GM21526 (cell line): ENCODE measurements at regions not wholly inside any gene's neighbourhood (a gene's known extent, or its start where the extent isn't known, plus 50 kb on each side); places are given as distances from the start of the nearest gene placed in this dataset.

Experiments
- ATAC-seq: cut with Tn5 transposase; IDR thresholded peaks from one replicate; pipeline ENCODE4 v1.9.1; 2021; ENCODE audit warnings: moderate library complexity; ENCODE audit not compliant: unreplicated experiment, low FRiP score

GRCh38 chr10:83037653-83038052, 1101.7 kb upstream of the GHITM start:
- no peak for ATAC-seq

DNA sequence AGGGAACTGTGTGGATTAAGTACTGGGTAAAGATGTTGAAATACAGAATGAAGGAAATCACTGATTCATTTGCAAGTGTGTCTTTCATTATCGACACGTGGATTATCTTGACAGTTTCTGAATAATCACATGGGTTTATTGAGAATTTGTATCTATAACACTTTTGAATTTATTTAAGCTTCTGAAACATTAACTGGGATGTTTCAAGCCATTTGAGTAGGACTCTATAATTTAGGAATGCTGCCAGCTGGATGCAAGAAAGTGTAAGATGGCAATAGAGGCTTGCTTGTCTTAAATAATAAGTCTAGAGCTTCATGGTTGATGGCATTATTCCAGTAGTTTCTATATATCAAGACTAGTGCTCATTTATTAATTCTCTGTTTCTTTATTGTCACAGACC, 1100.7 kb upstream of the GHITM start:
- no peak for ATAC-seq

- ATAC-seq = no peak
Observed at GRCh38 chr10:83045731-83046130, 1093.6 kb upstream of the GHITM start.

DNA sequence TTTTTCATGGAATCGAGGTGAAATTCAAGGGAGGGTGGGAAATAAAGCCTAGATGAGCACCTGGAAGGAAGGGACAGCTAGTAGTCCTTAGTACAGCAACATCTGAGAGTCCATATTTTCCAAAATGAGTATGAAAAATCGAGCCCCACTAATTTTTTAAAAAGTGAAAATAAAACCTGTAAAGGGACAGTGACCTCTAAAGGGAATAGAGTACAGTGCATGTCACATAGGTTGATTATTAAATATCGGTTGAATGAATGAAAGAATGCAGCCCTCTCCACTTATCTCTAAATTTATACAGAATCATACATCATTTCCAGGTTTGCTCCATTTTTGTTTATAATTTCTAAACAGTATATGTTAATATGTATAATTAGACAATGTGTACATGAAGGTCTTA, 1088.5 kb upstream of the GHITM start:
- no peak for ATAC-seq

DNA sequence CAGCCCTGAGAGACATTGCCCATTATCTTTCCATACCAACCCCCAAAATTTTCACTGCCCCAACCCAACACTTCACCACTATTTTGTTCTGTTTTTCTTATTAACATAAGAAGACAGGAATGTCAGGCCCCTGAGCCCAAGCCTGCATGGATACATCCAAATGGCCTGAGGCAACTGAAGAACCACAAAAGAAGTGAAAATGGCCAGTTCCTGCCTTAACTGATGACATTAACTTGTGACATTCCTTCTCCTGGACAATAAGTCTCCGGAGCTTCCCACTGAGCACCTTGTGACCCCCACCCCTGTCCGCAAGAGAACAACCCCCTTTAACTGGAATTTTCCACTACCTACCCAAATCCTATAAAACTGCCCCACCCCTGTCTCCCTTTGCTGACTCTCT, 1076.4 kb upstream of the GHITM start:
- ATAC-seq = no peak

GRCh38 chr10:83073472-83073871, 1065.8 kb upstream of the GHITM start:
- ATAC-seq = no peak

DNA sequence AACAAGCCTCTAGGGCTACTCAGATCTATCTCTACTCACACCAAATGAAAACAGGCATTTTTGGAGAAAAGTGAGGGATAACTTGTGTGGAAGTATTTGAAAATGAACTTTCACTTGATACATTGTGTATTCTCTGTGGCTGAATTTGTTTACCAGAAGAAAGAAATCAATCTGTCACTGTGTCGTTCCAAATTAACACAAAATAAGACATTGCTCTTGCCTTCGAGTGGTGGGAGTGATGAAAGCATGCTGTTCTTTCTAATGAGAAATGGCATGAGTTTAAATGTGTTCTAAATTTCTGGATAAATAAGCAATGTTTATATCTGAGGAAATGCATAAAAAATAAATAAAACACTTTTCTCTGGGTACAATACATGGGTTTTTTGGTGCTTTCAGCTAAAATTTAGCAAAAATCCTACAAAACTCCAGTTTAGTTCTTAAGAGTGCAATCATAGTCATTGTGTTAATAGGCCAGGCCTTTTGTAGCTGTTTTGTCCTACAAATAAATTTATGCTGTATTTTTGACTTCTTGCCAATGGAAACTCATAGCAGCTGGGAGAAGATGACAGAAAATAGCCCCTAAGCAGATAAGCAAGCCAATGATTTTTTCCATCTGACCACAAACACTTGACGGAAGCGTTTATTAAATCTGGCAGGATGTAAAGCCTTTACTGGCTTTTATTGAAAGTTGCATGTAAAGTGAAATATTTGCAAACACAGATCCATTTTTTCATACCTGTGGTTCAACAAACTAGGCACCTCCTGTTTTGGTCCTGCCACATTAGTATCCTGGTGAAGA, 1064.1 kb upstream of the GHITM start:
- no peak for ATAC-seq

DNA sequence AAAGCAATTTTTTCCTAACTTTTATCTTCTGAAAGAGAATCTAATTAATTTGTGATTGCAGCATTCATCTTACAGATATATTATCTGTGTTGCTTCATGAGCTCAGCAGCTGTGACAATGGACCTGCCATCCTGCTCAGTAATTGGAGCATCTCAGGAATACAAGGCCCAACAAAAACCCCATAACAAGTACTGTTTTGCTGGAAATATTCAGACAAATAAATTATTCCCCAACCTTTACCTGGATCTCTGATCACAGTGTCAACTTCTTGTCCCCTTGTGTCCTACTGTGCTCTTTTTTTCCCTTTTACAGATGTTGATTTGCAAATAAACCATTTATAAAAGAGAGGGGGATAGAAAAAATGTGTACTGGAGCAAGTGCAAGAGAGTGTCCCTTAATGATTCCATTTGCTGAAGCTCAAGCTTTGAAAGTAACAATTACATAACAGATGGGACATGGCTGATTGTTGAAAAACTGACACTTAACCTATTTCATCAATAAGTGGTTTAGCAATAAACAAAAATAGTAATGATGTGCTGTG, 1063.4 kb upstream of the GHITM start:
- ATAC-seq = no peak

GRCh38 chr10:83076443-83076842, 1062.9 kb upstream of the GHITM start:
- no peak for ATAC-seq

DNA sequence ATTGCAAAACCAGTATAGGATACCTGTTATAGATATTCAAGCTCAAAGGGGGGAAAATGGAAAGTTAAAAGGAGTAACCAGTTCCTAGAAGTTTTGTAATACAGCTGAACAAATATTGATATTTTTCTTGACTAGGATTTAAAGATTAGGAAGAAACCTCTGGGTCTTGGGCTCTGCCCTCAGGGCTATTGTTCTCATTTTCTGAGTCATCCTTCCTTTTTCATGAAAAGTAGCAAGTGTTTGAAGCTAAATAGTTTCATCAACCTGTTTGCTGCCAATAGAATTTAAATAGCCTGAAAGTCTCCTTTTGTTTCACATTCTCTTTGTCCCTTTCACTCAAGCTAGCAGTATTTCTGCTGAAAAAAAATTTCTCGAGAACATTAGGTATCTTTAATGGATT, 1061.1 kb upstream of the GHITM start:
- no peak for ATAC-seq

- no peak for ATAC-seq
Observed at GRCh38 chr10:83078645-83079044, 1060.7 kb upstream of the GHITM start.

DNA sequence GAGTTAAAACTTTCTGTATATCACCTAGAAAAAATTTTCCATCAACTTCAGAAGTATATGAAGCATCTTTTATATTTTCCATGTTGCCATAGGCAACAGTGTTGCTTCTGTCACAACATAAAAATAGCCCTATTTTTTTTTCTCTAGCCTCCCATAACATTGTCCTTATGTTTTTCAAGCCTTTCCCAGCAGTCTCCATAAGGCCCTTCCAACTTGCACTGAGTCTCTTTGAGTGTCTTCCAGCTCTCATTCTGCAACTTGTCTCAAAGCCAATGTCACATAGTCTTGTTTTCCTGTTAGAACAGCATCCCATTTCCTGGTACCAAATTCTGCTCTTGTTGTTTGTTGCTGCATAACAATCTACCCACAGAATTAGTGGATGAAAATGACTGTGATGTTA, 1055.5 kb upstream of the GHITM start:
- no peak for ATAC-seq

DNA sequence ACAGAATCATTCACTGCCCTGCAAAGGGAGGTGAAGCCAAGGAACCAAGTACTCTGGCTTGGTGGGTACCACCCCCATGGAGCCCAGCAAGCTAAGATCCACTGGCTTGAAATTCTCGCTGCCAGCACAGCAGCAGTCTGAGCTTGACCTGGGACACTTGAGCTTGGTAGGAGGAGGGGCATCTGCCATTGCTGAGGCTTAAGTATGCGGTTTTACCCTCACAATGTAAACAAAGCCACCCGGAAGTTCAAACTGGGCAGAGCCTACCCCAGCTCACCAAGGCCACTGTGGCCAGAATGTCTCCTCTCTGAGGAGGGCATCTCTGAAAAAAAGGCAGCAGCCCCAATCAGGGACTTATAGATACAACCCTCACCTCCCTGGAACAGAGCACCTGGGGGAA, 1050.0 kb upstream of the GHITM start:
- no peak for ATAC-seq

DNA sequence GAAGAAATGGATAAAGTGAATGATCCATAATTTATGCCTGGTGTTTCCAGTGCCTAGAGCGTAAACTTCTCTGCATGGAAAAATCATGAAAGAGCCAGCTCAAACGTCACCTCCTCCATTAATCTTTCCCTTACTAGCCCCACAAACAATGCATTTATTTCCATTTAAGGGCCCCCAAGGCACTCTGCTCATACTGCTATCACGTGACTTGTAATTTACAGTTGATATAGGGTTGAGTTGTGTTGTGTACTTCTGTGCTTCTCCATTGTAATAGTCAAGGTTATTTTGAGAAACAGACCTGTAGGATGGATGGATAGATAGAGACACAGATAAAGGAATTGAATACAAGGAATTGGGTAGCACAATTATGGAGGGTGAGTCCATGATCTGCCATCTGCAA, 1034.7 kb upstream of the GHITM start:
- no peak for ATAC-seq

- ATAC-seq = no peak
Observed at GRCh38 chr10:83108565-83109333, 1030.6 kb upstream of the GHITM start.

- ATAC-seq = no peak
Observed at GRCh38 chr10:83119346-83119745, 1020.0 kb upstream of the GHITM start.

GRCh38 chr10:83122336-83122735, 1017.0 kb upstream of the GHITM start:
- ATAC-seq = no peak

DNA sequence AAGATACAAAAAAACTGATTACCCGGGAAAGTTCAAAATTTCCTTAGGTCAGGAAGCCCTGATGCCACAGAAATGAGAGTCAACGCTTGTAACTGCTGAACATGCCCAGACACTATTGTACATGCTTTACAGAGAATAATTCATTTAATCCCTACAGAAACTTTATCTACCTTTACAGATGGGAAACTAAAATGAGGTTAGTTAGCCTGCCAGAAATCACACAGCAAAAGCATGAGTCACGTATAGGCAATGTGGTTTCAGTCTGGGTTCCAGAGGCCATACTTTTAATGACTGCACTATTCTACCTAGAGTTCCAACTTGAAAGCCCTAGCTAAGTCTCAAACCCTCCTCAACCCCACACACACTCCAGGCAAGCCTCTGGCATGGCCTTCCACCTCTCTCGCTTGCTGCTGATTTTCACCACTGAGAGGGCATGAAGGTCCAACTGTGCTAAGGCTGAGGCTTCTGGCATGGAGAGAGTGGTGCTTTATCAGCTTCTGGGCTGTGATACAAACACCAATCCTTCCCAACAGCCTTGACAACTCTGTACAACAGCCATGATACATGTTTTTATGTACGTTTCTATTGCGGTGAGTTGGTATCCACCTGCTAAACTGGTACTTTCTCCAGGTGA, 1011.2 kb upstream of the GHITM start:
- ATAC-seq = no peak

- ATAC-seq = no peak
Observed at GRCh38 chr10:83140811-83141210, 998.5 kb upstream of the GHITM start.

DNA sequence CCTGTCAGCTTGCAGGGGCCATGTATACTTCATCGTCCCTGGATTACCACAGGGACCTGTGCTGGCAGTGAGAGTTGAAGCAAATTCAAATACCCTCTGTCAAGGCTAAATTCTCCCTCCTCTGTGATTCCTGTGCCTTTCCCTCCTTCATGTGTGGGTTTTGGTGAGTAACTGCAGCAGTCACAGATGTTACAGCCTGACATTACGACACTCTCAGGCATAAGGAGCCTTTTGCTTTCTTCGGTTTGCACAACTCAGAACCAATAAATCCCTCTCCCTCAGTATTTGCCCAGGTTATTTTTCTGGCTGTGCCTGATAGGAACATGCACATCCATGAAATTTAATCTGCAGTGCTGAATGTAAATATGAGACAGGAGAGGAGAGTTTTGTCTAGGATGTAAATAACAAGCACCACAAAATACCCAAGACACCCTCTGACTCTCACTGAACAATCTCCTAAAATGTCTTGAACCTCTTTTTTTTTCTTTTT, 997.2 kb upstream of the GHITM start:
- ATAC-seq = no peak

DNA sequence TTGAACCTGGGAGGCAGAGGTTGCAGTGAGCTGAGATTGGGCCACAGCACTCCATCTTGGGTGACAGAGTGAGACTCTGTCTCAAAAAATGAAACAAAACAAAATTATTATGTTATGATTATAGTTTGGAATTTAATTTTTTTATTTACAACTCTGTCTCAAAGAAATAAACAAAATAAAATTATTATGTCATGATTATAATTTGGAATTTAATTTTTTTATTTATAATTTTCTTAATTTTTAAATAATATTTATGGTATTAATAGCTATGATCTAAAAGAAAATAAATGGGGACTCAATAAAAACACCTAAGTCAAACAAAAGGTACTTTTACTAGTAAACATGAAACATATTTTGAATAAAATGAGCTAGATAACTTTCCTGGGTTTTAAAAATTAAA, 994.8 kb upstream of the GHITM start:
- ATAC-seq = no peak
